ENCODE measurements at regions not wholly inside any gene's neighbourhood (a gene's known extent, or its start where the extent isn't known, plus 50 kb on each side); places are given as distances from the start of the nearest gene placed in this dataset.

- TF ChIP-seq ZNF462 (CRISPR knock-in tag; IDR thresholded peaks at IDR 0.05) (no peak), CTCF (conservative IDR thresholded peaks at IDR 0.05; ENCODE audit: low read depth in 2 of 2) (no peak), NANOG (IDR thresholded peaks at IDR 0.05; ENCODE audit: borderline replicate concordance) (no peak)
Measured at GRCh38 chr5:172567843-172568242, 73.2 kb upstream of the NEURL1B start (continued).

- no peak overlapping the region for H3K4me2 ChIP-seq
- DNase-seq (ENCODE audit: low spot score) (no peak), ATAC-seq (no peak)
- H3K27ac Mint-ChIP-seq, result no peak overlapping the region
- peaks cover 18% of the 10 kb centered on the region for H3K4me1 Mint-ChIP-seq
- H3K4me3 ChIP-seq, result no peak overlapping the region
- H3K27me3 ChIP-seq (ENCODE audit: insufficient read depth), result no peaks in the 10 kb centered on the region
- H3K36me3 ChIP-seq (ENCODE audit: insufficient read depth), result no peaks in the 10 kb centered on the region
- H3K79me2 ChIP-seq (replicated peaks; ENCODE audit: insufficient read depth), result no peaks in the 10 kb centered on the region
- no peak for TF ChIP-seq CREB1 (CRISPR knock-in tag; IDR thresholded peaks at IDR 0.05; ENCODE audit: low read depth)
- TF ChIP-seq REST (IDR thresholded peaks at IDR 0.05; ENCODE audit: unreplicated experiment), result no peak
- no peak for TF ChIP-seq JUNB (IDR thresholded peaks at IDR 0.05; ENCODE audit: unreplicated experiment)
- TF ChIP-seq EZH2 (IDR thresholded peaks at IDR 0.05; ENCODE audit: low read depth, unreplicated experiment), result no peak
- no peak for TF ChIP-seq NANOG (IDR thresholded peaks at IDR 0.05; ENCODE audit: borderline replicate concordance)
- TF ChIP-seq ETS1 (IDR thresholded peaks at IDR 0.05), result no peak
- TF ChIP-seq CTCF (conservative IDR thresholded peaks at IDR 0.05; ENCODE audit: low read depth in 2 of 2), result no peak
- no peaks in the 10 kb centered on the region for H3F3A ChIP-seq (replicated peaks; ENCODE audit: low read depth)
- no peaks in the 10 kb centered on the region; the same call in 2 of the 3 replicates for H3K9me3 Mint-ChIP-seq
- H3K9me2 ChIP-seq (ENCODE audit: insufficient read depth), result no peaks in the 10 kb centered on the region
- no peaks in the 10 kb centered on the region for H4K20me1 ChIP-seq (replicated peaks; ENCODE audit: insufficient read depth)
- H3K4me1 ChIP-seq (ENCODE audit: insufficient read depth), result peaks cover 15% of the 10 kb centered on the region
- no peak overlapping the region for H3K27ac ChIP-seq (ENCODE audit: low read depth)
- no peaks in the 10 kb centered on the region for H3K36me3 Mint-ChIP-seq (ENCODE audit: low read depth)
- no peak overlapping the region for H2AFZ ChIP-seq
- no peak overlapping the region for H3K4me3 Mint-ChIP-seq
- H3K27me3 Mint-ChIP-seq (ENCODE audit: insufficient read depth, low read depth, poor library complexity), result peaks cover 15% of the 10 kb centered on the region
Measured at GRCh38 chr5:172567294-172567693, 73.8 kb upstream of the NEURL1B start.
